Non-pigmented ciliary epithelial cell (primary cell): ENCODE measurements at regions not wholly inside any gene's neighbourhood (a gene's known extent, or its start where the extent isn't known, plus 50 kb on each side); places are given as distances from the start of the nearest gene placed in this dataset.
A peak's percentile ranks its signal among the peaks of the same experiment; 100 is the strongest.
"Not testable (repeated sequence)": the region's sequence is repeated elsewhere in the genome, so short reads cannot be mapped to it uniquely, and the experiment has no call there.

ENCODE experiments used
- DNase-seq: peaks from one replicate; pipeline ENCODE4 v3.0.0-alpha.2; 2010; ENCODE audit warnings: low read depth

DNA sequence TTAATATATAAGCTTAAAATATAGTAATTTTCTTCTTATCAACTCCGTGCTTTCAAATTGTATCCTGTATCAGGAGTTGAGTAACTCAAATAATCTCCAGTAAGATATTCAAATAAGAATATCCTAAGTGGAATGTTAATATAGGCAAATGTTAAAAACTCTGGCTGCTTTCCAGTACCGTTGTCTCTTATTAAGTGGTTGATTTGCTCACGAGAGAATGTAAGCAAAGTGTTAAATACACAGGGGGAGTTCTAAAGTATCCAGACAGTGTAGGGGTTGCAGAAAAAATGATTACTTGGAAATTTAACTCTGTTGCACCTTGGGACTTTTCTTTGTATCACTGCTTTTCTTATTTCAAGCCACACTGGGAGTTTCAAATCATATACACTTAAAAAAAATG lies 478.9 kb upstream of the TBL1XR1 start:
- DNase-seq, result no peak

DNA sequence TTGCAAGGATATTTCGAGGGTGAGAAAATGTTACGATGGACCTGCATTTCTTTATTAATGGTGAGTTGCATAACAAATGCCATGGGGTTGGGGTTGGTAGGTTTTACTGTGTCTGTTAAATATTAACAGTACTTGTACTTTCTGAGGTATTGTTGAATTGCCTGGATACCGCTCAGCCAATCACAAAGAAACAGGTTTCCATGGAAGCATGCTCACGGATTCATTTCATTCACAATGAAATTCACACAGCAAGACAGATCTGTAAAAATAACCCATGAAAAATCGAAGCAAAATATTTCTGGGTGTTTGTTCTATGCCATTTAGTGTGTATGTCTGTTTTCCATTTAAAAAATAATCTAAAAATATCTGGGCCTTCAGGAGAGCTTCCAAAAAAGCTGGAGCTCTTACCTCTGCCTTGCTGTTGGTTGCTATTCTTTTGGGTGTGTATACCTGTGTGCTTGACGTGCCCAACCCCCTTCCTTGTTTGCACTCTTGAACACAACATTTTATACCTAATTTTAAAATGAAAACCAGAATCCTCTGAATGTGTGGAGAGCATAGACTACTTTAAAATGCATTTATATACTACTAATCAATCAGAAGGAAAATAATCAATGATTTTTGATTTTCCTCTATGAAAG lies 479.8 kb upstream of the TBL1XR1 start:
- DNase-seq, result no peak

DNA sequence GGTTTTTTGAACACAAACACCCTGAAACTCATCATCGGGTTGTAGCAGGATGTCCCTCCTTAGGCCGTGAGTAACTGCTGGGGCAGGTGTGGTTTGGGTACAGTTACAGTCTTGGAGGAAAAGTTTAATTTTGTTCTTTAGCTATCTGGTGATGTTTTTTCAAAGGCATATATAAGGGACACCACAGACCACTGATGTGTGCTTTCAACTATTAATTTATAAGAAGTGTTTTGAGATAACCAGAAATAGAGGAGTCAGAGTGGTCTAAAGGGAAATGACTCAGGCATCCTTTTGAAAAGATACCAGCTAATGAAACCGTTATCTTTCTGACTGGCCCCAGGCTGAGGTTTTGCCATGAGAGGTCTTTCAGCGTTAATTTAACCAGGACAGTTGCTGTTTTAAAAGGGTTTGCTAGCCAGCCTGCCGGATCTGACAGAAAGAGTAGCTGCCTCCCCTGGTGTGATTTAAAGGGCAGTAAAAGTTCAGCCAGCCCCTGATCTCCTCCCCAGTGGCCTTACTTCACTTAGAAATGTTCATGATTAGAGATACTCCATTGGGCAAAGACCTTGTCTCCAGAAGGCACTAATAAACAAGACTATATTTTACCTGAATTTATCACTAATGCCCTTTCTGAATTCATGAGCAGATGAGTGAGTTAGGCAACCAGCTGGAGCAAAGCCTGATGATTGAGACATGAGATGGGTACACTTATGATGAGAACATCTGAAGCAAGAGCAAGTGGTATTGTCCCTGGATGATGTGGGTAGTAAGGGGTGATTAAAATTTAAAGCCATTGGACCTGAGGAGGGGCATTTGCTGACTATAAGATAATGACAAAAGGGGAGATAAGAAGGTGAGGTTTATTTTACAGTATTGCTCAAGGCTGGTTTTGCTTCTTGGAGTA lies 482.5 kb upstream of the TBL1XR1 start:
- peak; percentile 55 for DNase-seq

DNA sequence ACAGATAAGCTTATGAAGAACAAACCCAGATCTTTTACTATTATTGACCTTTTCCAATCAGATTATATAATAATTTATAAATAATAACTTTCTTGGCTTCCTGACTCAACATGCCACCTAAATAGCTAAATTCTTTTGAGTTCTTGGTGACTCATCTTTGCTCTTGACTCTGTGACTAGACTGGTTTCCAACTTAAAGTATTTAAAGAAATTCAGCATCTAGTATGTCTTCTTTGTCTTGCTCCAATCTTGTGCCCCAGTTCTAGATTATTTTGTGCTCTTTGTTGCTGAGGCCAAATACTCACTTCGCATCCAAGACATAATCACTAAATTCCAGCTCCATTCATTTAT lies 483.2 kb upstream of the TBL1XR1 start:
- DNase-seq, result peak; percentile 45

DNA sequence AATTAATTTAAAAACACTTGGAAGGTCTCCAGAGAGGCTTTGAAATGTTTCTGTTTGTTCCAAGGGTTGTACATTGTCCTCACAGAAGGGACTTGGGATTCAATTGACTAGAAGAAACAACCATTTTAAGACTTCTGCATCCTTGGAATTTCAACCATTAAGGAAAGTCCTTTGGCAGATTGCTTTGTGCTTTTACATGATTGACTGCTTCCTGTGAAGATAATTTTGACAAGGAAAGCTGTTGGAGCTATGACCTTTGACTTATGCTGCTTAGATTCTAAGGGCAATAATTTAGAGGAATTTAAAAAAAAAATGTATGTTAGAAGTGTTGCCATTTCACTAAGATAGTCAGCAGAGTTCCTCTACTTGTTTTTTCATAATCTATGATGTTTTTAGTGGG lies 483.9 kb upstream of the TBL1XR1 start:
- DNase-seq, result no peak

DNA sequence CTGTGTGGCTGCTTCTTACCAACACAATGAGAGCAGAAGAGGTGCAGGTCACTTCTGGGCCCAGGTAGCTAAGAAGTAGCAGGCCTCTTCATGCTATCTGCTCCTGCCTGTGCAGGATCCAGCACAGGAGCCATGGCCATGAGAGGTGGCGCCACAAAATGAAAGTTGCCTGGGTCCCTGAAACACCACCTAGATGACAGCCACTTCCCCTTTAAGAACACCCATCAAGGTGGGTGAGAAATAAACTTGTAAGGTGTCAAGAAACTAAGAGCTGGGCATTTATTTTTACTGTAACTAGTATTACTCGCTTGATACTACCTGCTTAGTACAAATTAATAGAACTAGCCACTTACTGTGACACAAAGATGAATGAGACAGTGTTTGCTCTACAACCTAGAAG lies 484.6 kb upstream of the TBL1XR1 start:
- DNase-seq, result no peak

DNA sequence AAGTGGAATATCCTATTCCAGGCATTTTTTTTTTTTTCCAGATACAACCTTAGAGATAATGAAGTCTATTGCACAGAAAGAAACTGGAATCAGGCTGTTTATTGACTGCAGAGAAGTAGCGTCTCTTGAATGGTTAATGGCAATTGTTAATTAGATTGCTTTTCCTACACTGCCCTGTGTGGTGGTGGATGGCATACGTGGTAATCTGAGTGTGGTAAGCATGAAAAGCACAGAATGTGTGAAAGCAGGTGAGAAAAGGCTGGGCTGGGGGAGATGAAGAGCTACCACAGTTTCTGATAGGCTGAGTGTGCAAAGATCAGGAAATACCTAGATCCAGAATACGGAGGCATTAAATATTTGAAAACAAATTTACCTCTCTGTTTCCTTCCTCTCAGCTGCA lies 486.3 kb upstream of the TBL1XR1 start:
- DNase-seq, result no peak

DNA sequence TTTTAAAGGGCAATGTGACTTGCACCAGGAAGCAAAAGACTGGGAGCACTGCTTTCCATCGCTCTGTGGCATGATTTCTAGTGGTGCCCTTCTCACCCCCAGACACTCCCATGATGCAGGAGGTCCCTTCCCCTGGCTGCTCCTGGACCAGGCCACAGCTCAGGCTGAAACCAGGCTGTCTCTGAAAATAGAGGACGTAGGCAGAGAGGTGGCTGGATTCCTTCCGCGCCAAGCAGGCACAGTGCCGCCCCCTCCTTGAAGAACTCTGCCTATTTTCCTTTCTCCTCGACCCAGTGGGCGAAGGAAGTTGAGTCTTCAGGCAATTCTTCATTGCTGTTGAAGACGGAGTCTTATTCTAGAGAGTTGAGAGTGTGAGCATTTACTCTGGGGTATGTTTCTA lies 489.4 kb upstream of the TBL1XR1 start:
- no peak for DNase-seq

DNA sequence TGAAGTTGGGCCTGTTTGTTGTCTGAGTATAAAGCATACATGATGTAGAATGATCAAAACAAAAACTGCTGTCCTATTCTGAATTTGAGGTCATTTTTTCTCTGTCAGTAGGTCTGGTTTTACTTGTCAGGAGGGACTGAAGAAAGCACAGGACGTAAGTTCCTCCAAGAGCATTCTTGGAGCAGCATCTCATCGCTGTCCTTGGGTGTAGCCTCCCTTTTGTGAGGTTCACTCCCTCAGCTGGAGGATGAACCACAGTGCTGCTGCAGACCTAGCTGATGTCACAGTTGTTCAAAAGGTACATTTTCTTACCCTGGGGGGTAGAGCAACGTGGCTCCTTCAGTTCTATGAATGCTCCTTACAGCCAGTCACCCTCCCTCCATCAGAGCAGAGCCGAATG lies 490.0 kb upstream of the TBL1XR1 start:
- DNase-seq, result no peak

DNA sequence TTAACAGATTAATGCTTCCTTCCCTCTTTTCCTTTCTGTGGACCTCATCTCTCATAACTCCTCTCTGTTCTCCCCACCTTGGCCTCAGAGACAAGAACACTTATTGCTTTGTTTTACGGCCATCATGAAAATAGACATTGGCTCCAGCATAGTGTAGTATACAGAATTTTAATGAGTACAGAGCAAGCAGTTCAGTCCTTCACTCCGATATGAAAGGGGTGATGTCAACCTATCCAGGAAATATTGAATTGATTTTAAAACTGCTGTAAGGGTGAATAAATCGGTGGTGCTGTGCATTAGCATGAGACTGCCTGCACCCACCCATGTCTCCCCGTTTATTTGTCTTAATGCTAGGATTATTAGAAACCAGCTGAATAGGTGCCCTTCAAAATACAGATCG lies 490.9 kb upstream of the TBL1XR1 start:
- no peak for DNase-seq

DNA sequence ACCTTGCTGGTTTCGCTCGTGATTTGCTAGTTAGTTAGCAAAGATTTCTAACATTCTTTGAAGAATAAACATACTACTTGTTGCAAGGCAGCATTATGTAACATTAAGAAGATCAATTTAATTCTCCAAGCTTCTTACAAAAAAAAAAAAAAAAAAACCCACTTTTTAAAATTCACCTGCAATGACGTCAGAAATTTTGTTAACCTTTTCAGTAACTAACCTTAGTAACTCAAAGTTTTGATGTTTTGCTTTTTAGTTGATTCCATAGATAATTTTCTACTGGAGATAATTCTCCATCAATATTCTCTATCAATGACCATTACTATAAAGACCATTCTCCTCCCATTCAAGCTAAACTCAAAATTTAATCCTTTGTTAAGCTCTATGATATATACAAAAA lies 491.8 kb upstream of the TBL1XR1 start:
- DNase-seq, result no peak

DNA sequence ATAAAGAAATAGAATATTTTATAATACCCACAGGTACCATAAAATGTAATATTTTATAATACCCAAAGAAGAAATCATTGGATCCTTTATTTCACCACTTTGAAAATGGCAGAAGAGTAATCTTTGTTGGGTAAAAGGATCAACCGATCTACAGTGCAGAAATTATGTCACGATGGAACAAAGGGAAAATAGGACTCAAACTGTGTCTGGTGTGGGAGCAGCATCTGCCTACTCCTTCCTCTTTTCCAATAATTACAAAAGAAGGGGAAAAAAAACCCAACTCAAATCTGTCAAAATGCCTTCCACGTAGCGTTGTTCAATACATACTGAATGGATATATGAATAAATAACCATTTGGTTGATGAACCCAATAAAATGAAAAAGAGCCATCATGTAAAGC lies 492.6 kb upstream of the TBL1XR1 start:
- DNase-seq, result no peak

DNA sequence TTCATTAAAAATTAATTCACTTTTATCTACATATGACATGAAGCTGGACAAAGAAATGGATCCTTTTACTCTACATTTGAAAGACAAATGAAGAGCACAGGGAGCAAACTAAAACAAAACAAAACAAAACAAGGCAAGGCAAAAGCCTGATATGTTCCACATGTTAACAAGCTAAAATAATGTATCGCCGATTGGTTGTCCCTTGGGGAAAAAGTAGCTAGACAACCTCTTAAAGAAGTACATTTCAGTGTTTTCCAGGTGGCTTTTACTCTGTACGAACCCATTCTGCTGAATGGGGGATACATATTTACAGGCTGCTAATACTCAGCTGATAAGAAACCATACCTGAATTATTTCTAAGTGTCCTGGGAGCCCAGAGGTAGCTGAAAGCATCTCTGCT lies 493.0 kb upstream of the TBL1XR1 start:
- no peak for DNase-seq

DNA sequence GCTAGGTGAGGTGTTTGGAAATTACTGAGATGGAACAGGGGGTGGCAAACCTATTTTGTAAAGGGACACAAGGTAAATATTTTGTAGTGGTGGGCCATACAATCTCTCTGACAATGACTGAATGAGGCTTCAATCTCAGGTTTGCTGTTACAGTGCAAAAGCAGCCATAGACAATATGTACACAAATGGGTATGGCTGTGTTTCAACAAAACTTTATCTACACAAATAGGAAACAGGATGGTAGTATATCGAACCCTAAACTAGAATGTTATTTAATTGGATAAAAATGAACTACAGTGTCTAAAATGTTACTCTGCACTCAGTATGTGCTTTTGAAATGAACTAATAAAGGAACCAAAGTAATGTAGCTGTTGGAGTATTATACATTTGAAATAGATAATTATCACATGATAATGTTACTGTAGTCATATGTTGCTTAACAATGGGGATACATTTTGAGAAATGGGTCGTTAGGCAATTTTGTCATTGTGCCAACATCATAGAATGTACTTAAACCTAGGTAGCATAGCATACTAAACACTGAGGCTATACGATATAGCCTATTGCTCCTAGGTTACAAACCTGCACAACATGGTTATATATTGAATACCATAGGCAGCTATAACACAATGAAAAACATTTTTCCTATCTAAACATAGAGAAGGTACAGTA lies 495.2 kb upstream of the TBL1XR1 start:
- DNase-seq, result no peak

DNA sequence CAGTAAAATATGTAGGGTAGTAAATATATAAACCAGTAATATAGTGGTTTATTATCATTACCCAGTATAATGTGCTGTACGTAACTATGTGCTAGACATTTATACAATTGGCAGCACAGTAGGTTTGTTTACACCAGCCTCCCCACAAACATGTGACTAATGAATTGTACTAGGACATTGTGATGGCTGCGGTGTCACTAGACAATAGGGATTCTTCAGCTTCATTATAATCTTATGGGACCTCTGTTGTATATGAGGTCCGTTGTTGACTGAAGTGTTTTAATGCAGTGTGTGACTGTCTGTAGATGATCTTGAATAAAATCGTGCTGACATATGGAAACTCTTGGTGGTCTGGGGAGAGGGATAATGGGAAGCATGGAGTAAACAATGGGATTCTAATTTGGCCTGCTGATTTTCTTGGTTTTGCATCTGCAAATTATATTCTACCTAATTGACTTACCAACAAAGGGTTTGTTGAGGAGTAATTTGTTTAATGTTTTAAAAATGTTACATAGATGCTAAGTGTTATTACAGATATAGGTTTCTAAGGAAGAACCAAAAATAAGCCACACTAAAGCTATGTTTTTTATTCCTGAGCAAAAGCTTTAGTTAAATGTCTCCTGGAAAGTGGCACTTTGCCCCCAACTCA lies 496.5 kb upstream of the TBL1XR1 start:
- no peak for DNase-seq

DNA sequence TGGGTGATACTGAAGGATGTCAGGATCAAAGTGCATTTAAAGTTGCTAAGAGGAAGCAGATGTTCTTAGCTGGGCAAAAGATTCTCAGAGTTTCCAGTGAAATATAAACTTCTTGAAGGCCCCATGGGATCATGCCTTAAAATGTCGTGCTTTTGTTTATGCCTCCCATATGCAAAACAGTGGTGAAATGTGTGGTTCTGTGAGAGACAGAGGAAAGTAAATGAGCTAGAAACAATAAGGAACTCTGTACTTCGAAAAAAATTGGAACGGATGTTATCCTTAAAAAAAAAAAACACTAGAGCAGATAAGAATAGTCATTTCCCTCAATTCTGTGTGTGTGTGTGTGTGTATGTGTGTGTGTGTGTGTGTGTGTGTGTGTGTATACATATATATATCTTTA lies 497.0 kb upstream of the TBL1XR1 start:
- DNase-seq, result no peak

DNA sequence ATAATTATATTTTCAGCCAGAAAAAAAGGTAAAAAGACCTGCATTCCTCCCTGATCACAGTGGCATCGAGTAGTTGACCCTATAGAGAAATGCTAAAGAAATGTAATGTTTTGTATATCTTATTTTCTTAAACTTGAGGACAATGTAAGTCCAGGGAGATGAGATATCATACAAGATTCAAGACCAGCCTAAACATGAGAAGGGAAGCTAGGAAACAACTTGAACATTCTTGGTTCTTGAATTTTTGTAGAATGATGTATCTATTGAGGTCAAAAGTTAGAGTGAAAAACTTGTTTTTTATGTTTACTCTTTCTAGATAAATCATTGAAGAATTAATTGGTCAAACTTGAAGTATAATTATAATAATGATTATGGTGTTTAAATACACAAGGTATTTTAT lies 497.7 kb upstream of the TBL1XR1 start:
- DNase-seq, result no peak

DNA sequence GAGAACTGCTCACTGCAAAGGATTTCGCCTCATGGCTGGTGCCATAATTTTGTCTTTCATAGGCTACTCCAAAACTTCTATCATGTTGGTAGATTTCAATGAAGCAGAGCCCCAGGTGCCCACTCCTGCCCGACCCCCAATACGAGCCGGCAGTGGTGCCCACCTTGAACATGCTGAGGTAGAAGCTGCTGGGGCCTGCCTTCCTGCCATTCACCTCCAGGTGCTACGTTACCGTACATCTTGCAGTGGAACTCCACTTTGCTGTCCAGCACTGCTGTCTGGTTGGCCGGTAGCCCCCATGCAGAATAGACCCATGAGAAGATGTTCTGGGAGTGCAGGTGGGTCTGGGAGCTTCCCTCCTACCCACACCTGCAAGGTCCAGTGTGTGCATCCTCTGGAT lies 502.8 kb upstream of the TBL1XR1 start:
- no peak for DNase-seq

DNA sequence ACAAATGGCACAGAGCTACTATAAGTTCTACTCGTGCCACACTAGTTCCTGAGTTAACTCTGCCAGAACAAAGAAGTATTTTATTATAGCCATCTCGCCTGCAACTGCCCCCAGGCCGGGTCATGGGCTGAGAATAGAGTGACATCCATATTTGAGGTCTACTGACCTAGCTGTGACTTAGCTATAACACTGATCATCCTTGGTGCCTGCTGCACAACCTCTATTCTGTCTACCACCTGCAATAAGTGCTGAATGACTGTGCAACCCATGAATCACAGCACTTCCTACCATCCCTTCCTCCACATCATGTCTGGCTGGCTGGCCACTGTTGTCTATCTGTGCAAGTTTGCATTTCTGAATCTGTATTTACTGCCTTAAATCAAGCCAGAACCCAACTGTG lies 506.5 kb upstream of the TBL1XR1 start:
- DNase-seq, result peak; percentile 23

DNA sequence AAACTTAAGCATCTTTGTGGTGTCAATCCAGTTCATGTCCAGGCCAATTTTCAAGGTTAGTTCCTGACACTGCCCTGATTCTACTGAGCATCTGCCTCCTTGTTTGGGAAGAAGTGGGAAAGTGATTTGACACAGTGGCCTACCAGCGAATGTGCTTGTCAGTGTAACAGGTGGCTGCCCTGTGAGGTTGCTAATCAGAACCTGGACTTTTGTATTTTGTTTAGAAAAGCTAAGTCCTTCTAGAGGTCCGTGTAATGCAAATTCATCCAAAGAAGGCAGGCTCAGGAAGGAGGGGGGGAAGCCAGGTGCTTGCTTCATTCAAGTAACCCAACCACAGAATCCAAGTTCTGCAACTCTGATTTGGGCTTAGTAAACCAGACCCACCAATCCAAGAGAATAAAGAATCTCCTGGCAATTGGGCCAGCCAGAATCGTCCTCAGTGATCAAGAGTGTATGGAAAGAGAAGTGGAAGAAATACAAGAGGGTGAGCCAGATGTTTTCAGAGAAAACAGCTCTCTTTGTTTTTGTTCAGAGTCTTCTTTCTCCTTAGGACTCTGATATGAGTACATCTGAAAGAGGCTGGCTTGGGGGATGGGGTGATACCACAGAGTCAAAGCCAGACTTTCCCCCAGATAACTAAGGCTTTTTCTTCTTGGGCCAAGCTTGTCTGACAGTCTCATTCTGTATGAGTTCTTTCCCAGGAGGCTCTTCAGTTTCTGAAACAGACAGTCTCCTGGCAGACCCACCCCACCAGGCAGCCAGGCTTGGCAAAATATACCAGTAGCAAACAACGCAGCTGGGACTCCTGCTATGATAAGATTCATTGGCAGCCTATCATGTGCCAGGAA lies 508.9 kb upstream of the TBL1XR1 start:
- DNase-seq, result no peak

DNA sequence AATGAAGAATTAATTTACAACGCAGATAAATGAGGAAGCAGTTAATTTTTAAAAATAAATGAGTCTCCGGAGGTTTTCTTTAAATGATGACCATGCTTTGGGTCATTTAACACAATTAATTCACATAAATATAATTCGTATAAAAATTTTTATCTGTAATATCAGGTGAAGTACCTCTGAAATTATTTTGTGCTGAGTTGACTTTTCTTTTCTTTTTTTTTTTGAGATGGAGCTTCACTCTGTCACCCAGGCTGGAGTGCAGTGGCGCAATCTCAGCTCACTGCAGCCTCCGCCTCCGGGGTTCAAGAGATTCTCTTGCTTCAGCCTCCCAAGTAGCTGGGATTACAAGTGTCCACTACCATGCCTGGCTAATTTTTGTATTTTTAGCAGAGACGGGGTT lies 512.2 kb upstream of the TBL1XR1 start:
- DNase-seq, result not testable (repeated sequence)

DNA sequence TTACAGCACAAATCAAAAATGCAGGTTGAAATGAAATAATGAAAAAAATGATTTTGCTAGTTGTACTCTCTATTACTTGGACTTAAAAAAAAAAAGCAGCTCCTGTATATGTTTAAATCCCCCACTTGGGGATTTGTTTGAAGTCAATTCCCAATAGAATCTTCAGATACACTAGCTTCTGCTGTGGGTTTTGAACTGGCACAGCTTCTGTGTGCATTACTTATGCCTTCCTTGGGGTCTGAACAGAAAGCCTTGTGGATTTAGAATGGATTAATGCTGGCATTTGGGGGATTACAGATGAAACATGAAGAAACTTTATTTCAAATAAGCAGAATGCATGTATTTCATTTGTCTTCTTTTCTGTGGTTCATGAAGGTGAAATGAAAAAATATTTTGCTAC lies 513.2 kb upstream of the TBL1XR1 start:
- DNase-seq, result no peak
